ENCODE measurements at regions not wholly inside any gene's neighbourhood (a gene's known extent, or its start where the extent isn't known, plus 50 kb on each side); places are given as distances from the start of the nearest gene placed in this dataset.

GRCh38 chr10:20707251-20707650, 189.9 kb downstream of the NEBL start:
- Histone ChIP-seq H3K4me3 (ENCODE audit: control insufficient read depth in 1 of 7, extremely low read depth in 1 of 7, insufficient read depth in 4 of 7, low read depth in 2 of 7, low read length in 6 of 7) (no peak overlapping the region), H3K27ac (ENCODE audit: insufficient read depth in 1 of 2, low read depth in 1 of 2, low read length in 2 of 2, poor library complexity in 1 of 2, severe bottlenecking in 2 of 2) (no peak overlapping the region), H3K27me3 (replicated peaks in 2 of 5; ENCODE audit: control insufficient read depth in 4 of 5, insufficient read depth in 5 of 5, low read length in 4 of 5) (no peaks in the 10 kb centered on the region), H3K4me1 (ENCODE audit: control extremely low read depth in 1 of 4, control insufficient read depth in 4 of 4, insufficient read depth in 4 of 4, low read length in 3 of 4) (no peaks in the 10 kb centered on the region), H3K9me3 (ENCODE audit: control extremely low read depth in 1 of 5, control insufficient read depth in 4 of 5, insufficient read depth in 2 of 5, low read depth in 1 of 5, low read length in 4 of 5) (peaks cover 0 to 3% (median 0%) of the 10 kb centered on the region in 5 experiments), H3K36me3 (ENCODE audit: control insufficient read depth in 4 of 4, insufficient read depth in 4 of 4, low read length in 3 of 4) (no peaks in the 10 kb centered on the region)
- DNase-seq: no peak
- ChIA-PET POLR2A (no interaction called here), CTCF (no interaction called here)
- WGBS (ENCODE audit: insufficient coverage): 100% methylated on average over 2 of the region's 3 CpGs

GRCh38 chr10:20698837-20699236, 198.3 kb downstream of the NEBL start:
- Histone ChIP-seq H3K4me1 (ENCODE audit: control extremely low read depth in 1 of 4, control insufficient read depth in 4 of 4, insufficient read depth in 4 of 4, low read length in 3 of 4) (no peaks in the 10 kb centered on the region), H3K4me3 (ENCODE audit: control insufficient read depth in 1 of 7, extremely low read depth in 1 of 7, insufficient read depth in 4 of 7, low read depth in 2 of 7, low read length in 6 of 7) (no peak overlapping the region), H3K9me3 (ENCODE audit: control extremely low read depth in 1 of 5, control insufficient read depth in 4 of 5, insufficient read depth in 2 of 5, low read depth in 1 of 5, low read length in 4 of 5) (peaks cover 0 to 13% (median 0%) of the 10 kb centered on the region in 5 experiments), H3K27ac (ENCODE audit: insufficient read depth in 1 of 2, low read depth in 1 of 2, low read length in 2 of 2, poor library complexity in 1 of 2, severe bottlenecking in 2 of 2) (no peak overlapping the region), H3K27me3 (replicated peaks in 2 of 5; ENCODE audit: control insufficient read depth in 4 of 5, insufficient read depth in 5 of 5, low read length in 4 of 5) (no peaks in the 10 kb centered on the region), H3K36me3 (ENCODE audit: control insufficient read depth in 4 of 4, insufficient read depth in 4 of 4, low read length in 3 of 4) (no peaks in the 10 kb centered on the region)
- DNase-seq: no peak
- CTCF ChIA-PET: no interaction called here
- POLR2A ChIA-PET: no interaction called here

GRCh38 chr10:20694296-20694695, 202.8 kb downstream of the NEBL start:
- H3K27ac ChIP-seq (ENCODE audit: insufficient read depth in 1 of 2, low read depth in 1 of 2, low read length in 2 of 2, poor library complexity in 1 of 2, severe bottlenecking in 2 of 2): no peak overlapping the region
- H3K9me3 ChIP-seq (ENCODE audit: control extremely low read depth in 1 of 5, control insufficient read depth in 4 of 5, insufficient read depth in 2 of 5, low read depth in 1 of 5, low read length in 4 of 5): peaks cover 0 to 1% (median 0%) of the 10 kb centered on the region in 5 experiments
- no peak overlapping the region for H3K4me3 ChIP-seq (ENCODE audit: control insufficient read depth in 1 of 7, extremely low read depth in 1 of 7, insufficient read depth in 4 of 7, low read depth in 2 of 7, low read length in 6 of 7)
- no peaks in the 10 kb centered on the region for H3K36me3 ChIP-seq (ENCODE audit: control insufficient read depth in 4 of 4, insufficient read depth in 4 of 4, low read length in 3 of 4)
- H3K27me3 ChIP-seq (replicated peaks in 2 of 5; ENCODE audit: control insufficient read depth in 4 of 5, insufficient read depth in 5 of 5, low read length in 4 of 5): no peaks in the 10 kb centered on the region
- ChIA-PET CTCF (no interaction called here), POLR2A (no interaction called here)
- DNase-seq: no peak
- no peaks in the 10 kb centered on the region for H3K4me1 ChIP-seq (ENCODE audit: control extremely low read depth in 1 of 4, control insufficient read depth in 4 of 4, insufficient read depth in 4 of 4, low read length in 3 of 4)

GRCh38 chr10:20688797-20689544, 208.1 kb downstream of the NEBL start:
- 100% methylated on average over 5 of the region's 7 CpGs for WGBS (ENCODE audit: insufficient coverage)
- Histone ChIP-seq H3K9me3 (ENCODE audit: control extremely low read depth in 1 of 5, control insufficient read depth in 4 of 5, insufficient read depth in 2 of 5, low read depth in 1 of 5, low read length in 4 of 5) (peaks cover 0 to 1% (median 0%) of the 10 kb centered on the region in 5 experiments), H3K4me3 (ENCODE audit: control insufficient read depth in 1 of 7, extremely low read depth in 1 of 7, insufficient read depth in 4 of 7, low read depth in 2 of 7, low read length in 6 of 7) (no peak overlapping the region), H3K27me3 (replicated peaks in 2 of 5; ENCODE audit: control insufficient read depth in 4 of 5, insufficient read depth in 5 of 5, low read length in 4 of 5) (no peaks in the 10 kb centered on the region), H3K36me3 (ENCODE audit: control insufficient read depth in 4 of 4, insufficient read depth in 4 of 4, low read length in 3 of 4) (no peaks in the 10 kb centered on the region), H3K4me1 (ENCODE audit: control extremely low read depth in 1 of 4, control insufficient read depth in 4 of 4, insufficient read depth in 4 of 4, low read length in 3 of 4) (no peaks in the 10 kb centered on the region), H3K27ac (ENCODE audit: insufficient read depth in 1 of 2, low read depth in 1 of 2, low read length in 2 of 2, poor library complexity in 1 of 2, severe bottlenecking in 2 of 2) (no peak overlapping the region)
- POLR2A ChIA-PET: no interaction called here
- CTCF ChIA-PET: interaction anchor here (0.6 kb wide), 1 partner anchor 48 kb away, joined by 3 read pairs; no protein-coding TSS in a partner anchor
- no peak for DNase-seq

GRCh38 chr10:20686015-20686635, 211.0 kb downstream of the NEBL start:
- DNase-seq: no peak
- ChIA-PET CTCF (interaction anchor here (1.5 kb wide), 1 partner anchor 11 kb away, joined by 4 read pairs; no protein-coding TSS in a partner anchor), POLR2A (no interaction called here)
- Histone ChIP-seq H3K4me3 (ENCODE audit: control insufficient read depth in 1 of 7, extremely low read depth in 1 of 7, insufficient read depth in 4 of 7, low read depth in 2 of 7, low read length in 6 of 7) (no peak overlapping the region), H3K36me3 (ENCODE audit: control insufficient read depth in 4 of 4, insufficient read depth in 4 of 4, low read length in 3 of 4) (no peaks in the 10 kb centered on the region), H3K27me3 (replicated peaks in 2 of 5; ENCODE audit: control insufficient read depth in 4 of 5, insufficient read depth in 5 of 5, low read length in 4 of 5) (no peaks in the 10 kb centered on the region), H3K4me1 (ENCODE audit: control extremely low read depth in 1 of 4, control insufficient read depth in 4 of 4, insufficient read depth in 4 of 4, low read length in 3 of 4) (no peaks in the 10 kb centered on the region), H3K9me3 (ENCODE audit: control extremely low read depth in 1 of 5, control insufficient read depth in 4 of 5, insufficient read depth in 2 of 5, low read depth in 1 of 5, low read length in 4 of 5) (peaks cover 0 to 1% (median 0%) of the 10 kb centered on the region in 5 experiments), H3K27ac (ENCODE audit: insufficient read depth in 1 of 2, low read depth in 1 of 2, low read length in 2 of 2, poor library complexity in 1 of 2, severe bottlenecking in 2 of 2) (no peak overlapping the region)
- 95% methylated on average over 4 of the region's 7 CpGs for WGBS (ENCODE audit: insufficient coverage)

- no peak for DNase-seq
- Histone ChIP-seq H3K27ac (ENCODE audit: insufficient read depth in 1 of 2, low read depth in 1 of 2, low read length in 2 of 2, poor library complexity in 1 of 2, severe bottlenecking in 2 of 2) (no peak overlapping the region), H3K27me3 (replicated peaks in 2 of 5; ENCODE audit: control insufficient read depth in 4 of 5, insufficient read depth in 5 of 5, low read length in 4 of 5) (no peaks in the 10 kb centered on the region), H3K4me3 (ENCODE audit: control insufficient read depth in 1 of 7, extremely low read depth in 1 of 7, insufficient read depth in 4 of 7, low read depth in 2 of 7, low read length in 6 of 7) (no peak overlapping the region), H3K4me1 (ENCODE audit: control extremely low read depth in 1 of 4, control insufficient read depth in 4 of 4, insufficient read depth in 4 of 4, low read length in 3 of 4) (no peaks in the 10 kb centered on the region), H3K36me3 (ENCODE audit: control insufficient read depth in 4 of 4, insufficient read depth in 4 of 4, low read length in 3 of 4) (no peaks in the 10 kb centered on the region), H3K9me3 (ENCODE audit: control extremely low read depth in 1 of 5, control insufficient read depth in 4 of 5, insufficient read depth in 2 of 5, low read depth in 1 of 5, low read length in 4 of 5) (peaks cover 0 to 1% (median 0%) of the 10 kb centered on the region in 5 experiments)
- WGBS (ENCODE audit: insufficient coverage): 84% methylated on average over 7 of the region's 8 CpGs
- ChIA-PET CTCF (no interaction called here), POLR2A (no interaction called here)
These were observed 211.6 kb downstream of the NEBL start for GRCh38 chr10:20685462-20685861.

- Histone ChIP-seq H3K4me1 (ENCODE audit: control extremely low read depth in 1 of 4, control insufficient read depth in 4 of 4, insufficient read depth in 4 of 4, low read length in 3 of 4) (no peaks in the 10 kb centered on the region), H3K9me3 (ENCODE audit: control extremely low read depth in 1 of 5, control insufficient read depth in 4 of 5, insufficient read depth in 2 of 5, low read depth in 1 of 5, low read length in 4 of 5) (no peaks in the 10 kb centered on the region), H3K27ac (ENCODE audit: insufficient read depth in 1 of 2, low read depth in 1 of 2, low read length in 2 of 2, poor library complexity in 1 of 2, severe bottlenecking in 2 of 2) (no peak overlapping the region), H3K4me3 (ENCODE audit: control insufficient read depth in 1 of 7, extremely low read depth in 1 of 7, insufficient read depth in 4 of 7, low read depth in 2 of 7, low read length in 6 of 7) (no peak overlapping the region), H3K36me3 (ENCODE audit: control insufficient read depth in 4 of 4, insufficient read depth in 4 of 4, low read length in 3 of 4) (no peaks in the 10 kb centered on the region), H3K27me3 (replicated peaks in 2 of 5; ENCODE audit: control insufficient read depth in 4 of 5, insufficient read depth in 5 of 5, low read length in 4 of 5) (no peaks in the 10 kb centered on the region)
- ChIA-PET POLR2A (no interaction called here), CTCF (no interaction called here)
- no peak for DNase-seq
These were observed 213.8 kb downstream of the NEBL start for GRCh38 chr10:20683345-20683744.
